AG04450 (cell line): ENCODE measurements at regions not wholly inside any gene's neighbourhood (a gene's known extent, or its start where the extent isn't known, plus 50 kb on each side); places are given as distances from the start of the nearest gene placed in this dataset.

Source experiments
- CTCF ChIA-PET: fragments of 300-600, 350-600 bp; formaldehyde crosslinking; extraction: SDS; loops from one replicate; lab custom pipeline; 2022; ENCODE audit warnings: antibody characterized with exemption, inconsistent platforms; lab: Charles Lee
- POLR2A ChIA-PET: fragments of 350-600 bp; formaldehyde crosslinking; extraction: SDS; loops from one replicate; lab custom pipeline; 2021; ENCODE audit warnings: antibody characterized with exemption, inconsistent platforms; lab: Yijun Ruan, JAX
- DNase-seq: peaks from one replicate; pipeline ENCODE4 v3.0.0-alpha.2; 2011; ENCODE audit warnings: low read depth, low spot score
- H3K27ac ChIP-seq: one replicate; pipeline ENCODE4 v1.5.1; 2012; ENCODE audit warnings: low read depth, low read length, control low read depth
- H3K27me3 ChIP-seq: one replicate; pipeline ENCODE4 v1.6.0; 2012; ENCODE audit warnings: low read length; ENCODE audit not compliant: control insufficient read depth, insufficient read depth
- H3K4me3 ChIP-seq: 2 replicates; pipeline ENCODE4 v1.5.1; 2011; ENCODE audit warnings: mild to moderate bottlenecking, low read depth, low read length, control low read depth
- H3K9me3 ChIP-seq: 2 replicates; pipeline ENCODE4 v1.5.1; 2012; ENCODE audit warnings: low read length; ENCODE audit not compliant: control insufficient read depth, insufficient read depth
- TF ChIP-seq, protein P1 (sequence below): IDR thresholded peaks from 2 replicates; pipeline ENCODE4 v1.5.1; 2011; ENCODE audit warnings: low read depth, low read length, control low read depth, inconsistent platforms

GRCh38 chr12:63056649-63057048, 94.4 kb downstream of the AVPR1A start:
- no peak for DNase-seq
- TF ChIP-seq, protein P1, sequence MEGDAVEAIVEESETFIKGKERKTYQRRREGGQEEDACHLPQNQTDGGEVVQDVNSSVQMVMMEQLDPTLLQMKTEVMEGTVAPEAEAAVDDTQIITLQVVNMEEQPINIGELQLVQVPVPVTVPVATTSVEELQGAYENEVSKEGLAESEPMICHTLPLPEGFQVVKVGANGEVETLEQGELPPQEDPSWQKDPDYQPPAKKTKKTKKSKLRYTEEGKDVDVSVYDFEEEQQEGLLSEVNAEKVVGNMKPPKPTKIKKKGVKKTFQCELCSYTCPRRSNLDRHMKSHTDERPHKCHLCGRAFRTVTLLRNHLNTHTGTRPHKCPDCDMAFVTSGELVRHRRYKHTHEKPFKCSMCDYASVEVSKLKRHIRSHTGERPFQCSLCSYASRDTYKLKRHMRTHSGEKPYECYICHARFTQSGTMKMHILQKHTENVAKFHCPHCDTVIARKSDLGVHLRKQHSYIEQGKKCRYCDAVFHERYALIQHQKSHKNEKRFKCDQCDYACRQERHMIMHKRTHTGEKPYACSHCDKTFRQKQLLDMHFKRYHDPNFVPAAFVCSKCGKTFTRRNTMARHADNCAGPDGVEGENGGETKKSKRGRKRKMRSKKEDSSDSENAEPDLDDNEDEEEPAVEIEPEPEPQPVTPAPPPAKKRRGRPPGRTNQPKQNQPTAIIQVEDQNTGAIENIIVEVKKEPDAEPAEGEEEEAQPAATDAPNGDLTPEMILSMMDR = no peak
- Histone ChIP-seq H3K9me3 (no peaks in the 10 kb centered on the region), H3K4me3 (no peak overlapping the region), H3K27ac (no peak overlapping the region), H3K27me3 (no peaks in the 10 kb centered on the region)
- CTCF ChIA-PET = no interaction called here
- POLR2A ChIA-PET = no interaction called here

GRCh38 chr12:63052696-63053095, 98.3 kb downstream of the AVPR1A start:
- CTCF ChIA-PET = interaction anchor here (1.5 kb wide), 1 partner anchor 16 kb away, joined by 4 read pairs; no protein-coding TSS in a partner anchor

GRCh38 chr12:63047146-63047545, 103.9 kb downstream of the AVPR1A start:
- CTCF ChIA-PET = interaction anchor here (3.0 kb wide), 1 partner anchor 22 kb away, joined by 16 read pairs; no protein-coding TSS in a partner anchor
- TF ChIP-seq, protein P1 = no peak
- Histone ChIP-seq H3K27ac (no peak overlapping the region), H3K4me3 (no peak overlapping the region), H3K9me3 (no peaks in the 10 kb centered on the region), H3K27me3 (no peaks in the 10 kb centered on the region)
- POLR2A ChIA-PET = no interaction called here
- DNase-seq = no peak

More at GRCh38 chr12:63052696-63053095, 98.3 kb downstream of the AVPR1A start:
- no peak for DNase-seq
- POLR2A ChIA-PET = no interaction called here
- Histone ChIP-seq H3K4me3 (no peak overlapping the region), H3K27ac (no peak overlapping the region), H3K27me3 (no peaks in the 10 kb centered on the region), H3K9me3 (no peaks in the 10 kb centered on the region)
- TF ChIP-seq, protein P1 = no peak

- DNase-seq = peak; percentile 16
- H3K27ac ChIP-seq = peak overlapping the region; percentile 63
- TF ChIP-seq, protein P1 = no peak
- no peaks in the 10 kb centered on the region for H3K27me3 ChIP-seq
- ChIA-PET CTCF (interaction anchor here (1.3 kb wide), 1 partner anchor 23 kb away, joined by 6 read pairs; no protein-coding TSS in a partner anchor), POLR2A (no interaction called here)
- no peak overlapping the region for H3K4me3 ChIP-seq
- H3K9me3 ChIP-seq = no peaks in the 10 kb centered on the region
Observed at GRCh38 chr12:63045020-63045860, 105.8 kb downstream of the AVPR1A start.

- TF ChIP-seq, protein P1 = no peak
- ChIA-PET CTCF (interaction anchor here (1.2 kb wide), 1 partner anchor 109 kb away, joined by 3 read pairs; no protein-coding TSS in a partner anchor), POLR2A (no interaction called here)
- Histone ChIP-seq H3K27ac (no peak overlapping the region), H3K4me3 (no peak overlapping the region), H3K9me3 (no peaks in the 10 kb centered on the region), H3K27me3 (no peaks in the 10 kb centered on the region)
- DNase-seq = no peak
Observed at GRCh38 chr12:63042646-63043045, 107.7 kb upstream of the PPM1H start.
